LNCaP clone FGC (cell line): ENCODE measurements at regions not wholly inside any gene's neighbourhood (a gene's known extent, or its start where the extent isn't known, plus 50 kb on each side); places are given as distances from the start of the nearest gene placed in this dataset.
"Not testable (repeated sequence)": the region's sequence is repeated elsewhere in the genome, so short reads cannot be mapped to it uniquely, and the experiment has no call there.

Source experiments
- DNase-seq: peaks from one replicate; pipeline ENCODE4 v3.0.0-alpha.2; 2011; ENCODE audit warnings: low read depth
- H3K4me3 ChIP-seq: 2 replicates; pipeline ENCODE4 v1.5.1; 2011; ENCODE audit warnings: mild to moderate bottlenecking, low read depth, low read length, control low read depth
- CTCF ChIP-seq: IDR thresholded peaks from 2 replicates; pipeline ENCODE4 v1.5.1; 2012; ENCODE audit warnings: mild to moderate bottlenecking; ENCODE audit not compliant: control insufficient read depth, insufficient read depth; ENCODE audit errors: extremely low read depth

DNA sequence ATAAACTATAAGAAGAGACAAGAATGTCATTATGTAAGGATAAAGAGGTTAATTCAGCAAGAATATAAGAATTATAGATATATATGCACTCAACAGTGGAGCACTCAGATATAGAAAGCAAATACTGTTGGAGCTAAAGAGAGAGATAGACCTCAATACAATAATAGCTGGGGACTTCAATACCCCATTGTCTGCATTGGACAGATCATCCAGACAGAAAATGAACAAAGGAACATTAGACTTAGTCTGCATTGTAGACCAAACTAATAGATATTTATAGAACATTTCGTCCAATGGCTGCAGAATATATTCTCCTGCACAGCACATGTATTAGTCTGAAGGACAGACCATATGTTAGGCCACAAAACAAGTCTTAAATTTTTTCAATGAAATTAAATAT lies 777.1 kb downstream of the CDH18 start:
- H3K4me3 ChIP-seq, result no peak overlapping the region
- no peak for TF ChIP-seq CTCF
- DNase-seq, result no peak

DNA sequence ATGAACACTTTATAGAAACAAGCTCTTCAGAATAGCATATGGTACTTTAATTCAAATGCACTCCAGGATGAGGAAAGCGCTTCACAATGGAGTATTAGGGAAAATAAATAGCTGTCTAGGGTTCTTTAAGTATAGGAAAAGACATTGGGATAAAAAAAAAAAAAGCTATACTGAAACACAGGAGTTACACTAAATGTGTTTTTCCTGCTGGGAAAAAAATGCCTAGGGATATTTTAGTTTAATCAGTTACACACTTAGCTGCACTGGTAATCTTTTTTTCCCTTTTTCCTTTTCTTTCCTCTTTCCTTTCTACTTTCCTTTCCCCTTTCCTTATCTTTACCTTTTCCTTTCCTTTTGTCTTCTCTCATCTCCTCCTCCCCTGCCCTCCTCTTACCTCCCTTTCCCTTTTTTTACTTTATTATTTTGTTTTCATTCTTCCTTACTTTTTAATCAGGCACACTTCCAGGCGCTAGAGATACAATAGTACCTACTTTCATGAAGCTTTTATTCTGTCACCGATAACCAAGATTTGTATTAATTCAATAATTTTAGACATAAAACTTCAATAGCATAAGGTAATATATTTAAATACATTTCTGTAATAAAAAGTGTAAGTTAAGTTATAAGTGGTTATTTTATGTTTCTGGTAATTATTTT lies 758.7 kb downstream of the CDH18 start:
- TF ChIP-seq CTCF, result no peak
- DNase-seq, result no peak
- H3K4me3 ChIP-seq, result no peak overlapping the region

GRCh38 chr5:19233573-19233972 lies 754.4 kb downstream of the CDH18 start:
- no peak overlapping the region for H3K4me3 ChIP-seq
- DNase-seq, result no peak
- no peak for TF ChIP-seq CTCF

- no peak for DNase-seq
- no peak overlapping the region for H3K4me3 ChIP-seq
Observed at GRCh38 chr5:19235101-19235584, 752.9 kb downstream of the CDH18 start.

DNA sequence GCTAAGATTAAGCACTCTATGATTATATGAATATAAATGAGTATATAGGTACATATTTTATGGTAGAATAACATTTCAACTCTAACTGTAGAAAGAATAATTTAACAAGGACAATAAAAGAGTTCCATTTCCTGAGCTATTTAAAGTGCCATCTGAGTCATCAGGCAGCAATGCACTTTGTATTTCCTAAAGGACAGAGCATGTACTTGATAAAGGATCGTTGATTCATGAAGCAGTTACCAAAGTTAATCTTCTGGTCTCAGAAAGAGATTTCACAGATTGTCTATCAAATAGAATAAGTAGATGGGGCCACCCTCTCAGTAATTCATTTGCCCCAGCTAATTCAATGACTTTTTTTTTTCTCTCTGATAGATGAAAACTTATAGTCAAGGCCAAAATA lies 747.8 kb downstream of the CDH18 start:
- no peak overlapping the region for H3K4me3 ChIP-seq
- peak; percentile 11 for DNase-seq
- TF ChIP-seq CTCF, result no peak

More at GRCh38 chr5:19235101-19235584, 752.9 kb downstream of the CDH18 start:
- TF ChIP-seq CTCF, result no peak

DNA sequence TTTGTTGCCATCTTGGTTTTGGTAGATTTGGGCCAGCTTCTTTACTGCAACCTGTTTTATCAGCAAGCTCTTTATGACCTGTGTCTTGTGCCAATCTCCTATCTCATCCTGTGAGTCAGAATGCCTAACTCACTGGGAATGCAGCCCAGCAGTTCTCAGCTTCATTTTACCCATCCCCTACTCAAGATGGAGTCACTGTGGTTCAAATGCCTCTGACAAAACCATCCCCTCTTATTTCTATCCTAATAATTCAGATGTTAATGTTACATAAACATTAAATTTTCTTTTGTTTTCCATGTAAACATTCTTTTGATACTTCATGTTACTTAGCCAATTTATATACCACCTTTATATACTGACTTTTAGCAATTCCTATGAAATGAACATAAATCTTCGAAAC lies 746.3 kb downstream of the CDH18 start:
- no peak for TF ChIP-seq CTCF
- DNase-seq, result peak; percentile 8
- H3K4me3 ChIP-seq, result no peak overlapping the region

DNA sequence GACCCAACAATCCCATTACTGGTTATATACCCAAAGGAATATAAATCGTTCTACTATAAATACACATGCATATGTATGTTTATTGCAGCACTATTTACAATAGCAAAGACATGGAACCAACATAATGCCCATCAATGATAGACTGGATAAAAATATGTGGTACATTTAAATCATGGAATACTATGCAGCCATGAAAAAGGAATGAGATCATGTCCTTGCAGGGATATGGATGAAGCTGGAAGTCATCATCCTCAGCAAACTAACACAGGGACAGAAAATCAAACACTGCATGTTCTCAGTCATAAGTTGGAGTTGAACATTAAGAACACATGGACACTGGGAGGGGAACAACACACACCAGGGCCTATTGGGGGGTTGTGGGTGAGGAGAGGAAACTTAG lies 741.8 kb downstream of the CDH18 start:
- DNase-seq, H3K4me3 ChIP-seq: not testable (repeated sequence)
